ENCODE measurements at regions not wholly inside any gene's neighbourhood (a gene's known extent, or its start where the extent isn't known, plus 50 kb on each side); places are given as distances from the start of the nearest gene placed in this dataset.

- BruUV-seq (replicated peaks): no TSS peak
- no peak for DNase-seq (ENCODE audit: low spot score)
- Histone ChIP-seq H3K27ac (ENCODE audit: low read depth, low read length, poor library complexity, severe bottlenecking) (no peak overlapping the region), H3K27me3 (replicated peaks; ENCODE audit: insufficient read depth, low read depth, low read length, poor library complexity) (no peaks in the 10 kb centered on the region), H3K9me3 (ENCODE audit: low read depth, low read length, poor library complexity, severe bottlenecking) (no peaks in the 10 kb centered on the region), H3K36me3 (ENCODE audit: insufficient read depth, low read length, poor library complexity, severe bottlenecking) (no peaks in the 10 kb centered on the region), H3K4me3 (ENCODE audit: low read depth, low read length, poor library complexity, severe bottlenecking) (no peak overlapping the region), H3K4me1 (ENCODE audit: insufficient read depth, low read length, poor library complexity, severe bottlenecking) (peaks cover 10% of the 10 kb centered on the region)
- ChIA-PET CTCF (no interaction called here), POLR2A (ENCODE audit: low non-redundant PET) (no interaction called here)
- intact Hi-C loops (cut with micrococcal nuclease; ENCODE audit: unreplicated experiment): no loop called here
- TF ChIP-seq, protein P1, sequence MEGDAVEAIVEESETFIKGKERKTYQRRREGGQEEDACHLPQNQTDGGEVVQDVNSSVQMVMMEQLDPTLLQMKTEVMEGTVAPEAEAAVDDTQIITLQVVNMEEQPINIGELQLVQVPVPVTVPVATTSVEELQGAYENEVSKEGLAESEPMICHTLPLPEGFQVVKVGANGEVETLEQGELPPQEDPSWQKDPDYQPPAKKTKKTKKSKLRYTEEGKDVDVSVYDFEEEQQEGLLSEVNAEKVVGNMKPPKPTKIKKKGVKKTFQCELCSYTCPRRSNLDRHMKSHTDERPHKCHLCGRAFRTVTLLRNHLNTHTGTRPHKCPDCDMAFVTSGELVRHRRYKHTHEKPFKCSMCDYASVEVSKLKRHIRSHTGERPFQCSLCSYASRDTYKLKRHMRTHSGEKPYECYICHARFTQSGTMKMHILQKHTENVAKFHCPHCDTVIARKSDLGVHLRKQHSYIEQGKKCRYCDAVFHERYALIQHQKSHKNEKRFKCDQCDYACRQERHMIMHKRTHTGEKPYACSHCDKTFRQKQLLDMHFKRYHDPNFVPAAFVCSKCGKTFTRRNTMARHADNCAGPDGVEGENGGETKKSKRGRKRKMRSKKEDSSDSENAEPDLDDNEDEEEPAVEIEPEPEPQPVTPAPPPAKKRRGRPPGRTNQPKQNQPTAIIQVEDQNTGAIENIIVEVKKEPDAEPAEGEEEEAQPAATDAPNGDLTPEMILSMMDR (conservative IDR thresholded peaks at IDR 0.05; ENCODE audit: low read depth, low read length): no peak
- no peak for TF ChIP-seq EZH2 (IDR thresholded peaks at IDR 0.05; ENCODE audit: borderline replicate concordance, low read depth, low read length, poor library complexity, severe bottlenecking)
Observed at GRCh38 chr9:129379181-129379836, 201.2 kb upstream of the IER5L start.

DNA sequence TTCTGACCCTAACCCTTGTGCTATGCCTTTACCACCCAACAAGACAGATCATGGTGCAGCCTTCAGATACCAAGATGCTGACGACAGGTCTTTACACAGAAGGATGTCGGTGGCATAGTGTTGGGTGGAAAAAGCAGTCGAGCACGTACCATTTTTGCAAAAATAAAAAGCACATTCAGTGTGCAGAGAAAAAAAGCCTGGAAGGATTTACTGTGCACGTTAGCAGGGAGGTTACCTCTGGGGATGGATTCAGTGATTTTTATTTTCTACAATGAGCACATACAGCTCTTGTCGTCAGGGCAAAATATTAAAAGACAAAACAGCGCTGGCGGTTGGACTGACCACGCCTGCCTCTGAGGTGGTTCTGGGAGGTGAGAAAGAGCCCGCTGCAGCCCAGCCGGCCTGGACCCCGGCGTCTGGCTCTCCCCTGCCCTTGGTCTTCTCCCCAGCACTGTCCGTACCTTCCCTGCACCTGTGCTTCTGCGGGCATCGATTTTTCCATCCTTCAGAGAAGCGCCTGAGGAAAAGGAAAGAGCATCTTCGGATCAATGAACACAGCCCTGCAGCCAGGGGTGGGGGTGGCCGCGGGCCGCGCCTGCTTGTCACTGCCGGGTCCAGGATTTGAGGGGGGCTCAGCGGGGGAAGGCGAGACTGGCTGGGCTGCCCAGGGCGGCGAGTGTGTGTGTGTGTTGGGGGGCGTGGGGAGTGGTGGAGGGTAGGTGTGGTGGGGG, 200.0 kb upstream of the IER5L start:
- Histone ChIP-seq H3K4me1 (ENCODE audit: insufficient read depth, low read length, poor library complexity, severe bottlenecking) (peaks cover 7% of the 10 kb centered on the region), H3K27me3 (replicated peaks; ENCODE audit: insufficient read depth, low read depth, low read length, poor library complexity) (no peaks in the 10 kb centered on the region), H3K27ac (ENCODE audit: low read depth, low read length, poor library complexity, severe bottlenecking) (no peak overlapping the region), H3K36me3 (ENCODE audit: insufficient read depth, low read length, poor library complexity, severe bottlenecking) (no peaks in the 10 kb centered on the region), H3K4me3 (ENCODE audit: low read depth, low read length, poor library complexity, severe bottlenecking) (no peak overlapping the region), H3K9me3 (ENCODE audit: low read depth, low read length, poor library complexity, severe bottlenecking) (no peaks in the 10 kb centered on the region)
- intact Hi-C loops (cut with micrococcal nuclease; ENCODE audit: unreplicated experiment): no loop called here
- BruUV-seq (replicated peaks): no TSS peak
- POLR2A ChIA-PET (ENCODE audit: low non-redundant PET): no interaction called here
- no peak for TF ChIP-seq EZH2 (IDR thresholded peaks at IDR 0.05; ENCODE audit: borderline replicate concordance, low read depth, low read length, poor library complexity, severe bottlenecking)
- TF ChIP-seq, protein P1 (conservative IDR thresholded peaks at IDR 0.05; ENCODE audit: low read depth, low read length): no peak
- CTCF ChIA-PET: no interaction called here
- no peak for DNase-seq (ENCODE audit: low spot score)

DNA sequence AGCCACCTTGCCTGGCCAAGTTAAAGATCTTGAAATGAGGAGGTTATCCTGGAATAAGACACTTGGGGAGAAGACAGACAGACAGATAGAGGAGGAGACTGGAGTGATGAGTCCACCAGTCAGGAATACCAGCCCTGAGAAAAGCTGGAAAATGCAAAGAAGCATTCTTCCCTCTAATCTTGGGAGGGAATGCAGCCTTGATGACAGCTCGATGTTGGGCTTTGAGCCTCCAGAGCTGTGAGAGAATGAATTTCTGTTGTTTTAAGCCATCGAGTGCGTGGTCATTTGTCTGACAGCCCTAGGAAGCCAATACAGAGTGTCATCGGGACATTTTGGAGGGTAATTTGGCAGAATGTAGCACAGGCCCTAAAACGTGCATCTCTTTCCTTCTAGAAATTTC, 199.1 kb upstream of the IER5L start:
- TF ChIP-seq, protein P1 (conservative IDR thresholded peaks at IDR 0.05; ENCODE audit: low read depth, low read length): no peak
- TF ChIP-seq EZH2 (IDR thresholded peaks at IDR 0.05; ENCODE audit: borderline replicate concordance, low read depth, low read length, poor library complexity, severe bottlenecking): no peak
- DNase-seq (ENCODE audit: low spot score): no peak
- intact Hi-C loops (cut with micrococcal nuclease; ENCODE audit: unreplicated experiment): no loop called here
- ChIA-PET POLR2A (ENCODE audit: low non-redundant PET) (no interaction called here), CTCF (no interaction called here)
- Histone ChIP-seq H3K4me3 (ENCODE audit: low read depth, low read length, poor library complexity, severe bottlenecking) (no peak overlapping the region), H3K27ac (ENCODE audit: low read depth, low read length, poor library complexity, severe bottlenecking) (no peak overlapping the region), H3K36me3 (ENCODE audit: insufficient read depth, low read length, poor library complexity, severe bottlenecking) (no peaks in the 10 kb centered on the region), H3K9me3 (ENCODE audit: low read depth, low read length, poor library complexity, severe bottlenecking) (no peaks in the 10 kb centered on the region), H3K4me1 (ENCODE audit: insufficient read depth, low read length, poor library complexity, severe bottlenecking) (no peaks in the 10 kb centered on the region), H3K27me3 (replicated peaks; ENCODE audit: insufficient read depth, low read depth, low read length, poor library complexity) (no peaks in the 10 kb centered on the region)
- no TSS peak for BruUV-seq (replicated peaks)
